ENCODE measurements at regions not wholly inside any gene's neighbourhood (a gene's known extent, or its start where the extent isn't known, plus 50 kb on each side); places are given as distances from the start of the nearest gene placed in this dataset.
A peak's percentile ranks its signal among the peaks of the same experiment; 100 is the strongest.
"Not testable (repeated sequence)": the region's sequence is repeated elsewhere in the genome, so short reads cannot be mapped to it uniquely, and the experiment has no call there.

GRCh38 chr6:82118150-82118562 is 129.4 kb downstream of the IBTK start:
- no peak for DNase-seq (ENCODE audit: low read depth)

- no peak for DNase-seq (ENCODE audit: low read depth)
Observed at GRCh38 chr6:82114748-82115147, 132.8 kb downstream of the IBTK start.

- no peak for DNase-seq (ENCODE audit: low read depth)
Observed at GRCh38 chr6:82113231-82113630, 134.3 kb downstream of the IBTK start.

GRCh38 chr6:82111818-82112217 is 135.7 kb downstream of the IBTK start:
- no peak for DNase-seq (ENCODE audit: low read depth)

DNA sequence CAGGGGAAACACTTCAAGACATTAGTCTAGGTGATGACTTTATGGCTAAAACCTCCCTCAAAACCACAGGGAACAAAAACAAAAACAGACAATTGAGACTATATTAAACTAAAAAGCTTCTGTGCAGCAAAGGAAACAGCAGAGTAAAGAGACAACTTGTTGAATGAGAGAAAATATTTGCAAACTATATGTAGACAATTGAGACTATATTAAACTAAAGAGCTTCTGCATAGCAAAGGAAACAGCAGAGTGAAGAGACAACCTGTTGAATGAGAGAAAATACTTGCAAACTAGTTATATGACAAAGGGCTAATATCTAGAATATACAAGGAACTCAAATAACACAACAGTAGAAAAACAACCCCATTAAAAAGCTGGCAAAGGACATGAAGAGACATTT is 136.4 kb downstream of the IBTK start:
- DNase-seq (ENCODE audit: low read depth): no peak

DNA sequence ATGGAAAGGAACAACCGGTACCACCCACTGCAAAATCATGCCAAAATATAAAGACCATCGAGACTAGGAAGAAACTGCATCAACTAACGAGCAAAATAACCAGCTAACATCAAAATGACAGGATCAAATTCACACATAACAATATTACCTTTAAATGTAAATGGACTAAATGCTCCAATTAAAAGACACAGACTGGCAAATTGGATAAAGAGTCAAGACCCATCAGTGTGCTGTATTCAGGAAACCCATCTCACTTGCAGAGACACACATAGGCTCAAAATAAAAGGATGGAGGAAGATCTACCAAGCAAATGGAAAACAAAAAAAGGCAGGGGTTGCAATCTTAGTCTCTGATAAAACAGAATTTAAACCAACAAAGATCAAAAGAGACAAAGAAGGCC is 144.4 kb downstream of the IBTK start:
- DNase-seq (ENCODE audit: low read depth): not testable (repeated sequence)

DNA sequence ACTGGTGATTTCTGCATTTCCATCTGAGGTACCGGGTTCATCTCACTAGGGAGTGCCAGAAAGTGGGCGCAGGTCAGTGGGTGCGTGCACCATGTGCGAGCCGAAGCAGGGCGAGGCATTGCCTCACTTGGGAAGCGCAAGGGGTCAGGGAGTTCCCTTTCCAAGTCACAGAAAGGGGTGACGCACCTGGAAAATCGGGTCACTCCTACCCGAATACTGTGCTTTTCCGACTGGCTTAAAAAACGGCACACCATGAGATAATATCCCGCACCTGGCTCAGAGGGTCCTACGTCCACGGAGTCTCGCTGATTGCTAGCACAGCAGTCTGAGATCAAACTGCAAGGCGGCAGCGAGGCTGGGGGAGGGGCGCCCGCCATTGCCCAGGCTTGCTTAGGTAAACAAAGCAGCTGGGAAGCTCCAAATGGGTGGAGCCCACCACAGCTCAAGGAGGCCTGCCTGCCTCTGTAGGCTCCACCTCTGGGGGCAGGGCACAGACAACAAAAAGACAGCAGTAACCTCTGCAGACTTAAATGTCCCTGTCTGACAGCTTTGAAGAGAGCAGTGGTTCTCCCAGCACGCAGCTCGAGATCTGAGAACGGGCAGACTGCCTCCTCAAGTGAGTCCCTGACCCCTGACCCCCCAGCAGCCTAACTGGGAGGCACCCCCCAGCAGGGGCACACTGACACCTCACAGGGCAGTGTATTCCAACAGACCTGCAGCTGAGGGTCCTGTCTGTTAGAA is 146.0 kb downstream of the IBTK start:
- DNase-seq (ENCODE audit: low read depth): not testable (repeated sequence)

- DNase-seq (ENCODE audit: low read depth): not testable (repeated sequence)
Observed at GRCh38 chr6:82100763-82101162, 146.8 kb downstream of the IBTK start.

GRCh38 chr6:82097676-82098075 is 149.9 kb downstream of the IBTK start:
- no peak for DNase-seq (ENCODE audit: low read depth)

GRCh38 chr6:82095091-82095490 is 152.5 kb downstream of the IBTK start:
- DNase-seq (ENCODE audit: low read depth): no peak

DNA sequence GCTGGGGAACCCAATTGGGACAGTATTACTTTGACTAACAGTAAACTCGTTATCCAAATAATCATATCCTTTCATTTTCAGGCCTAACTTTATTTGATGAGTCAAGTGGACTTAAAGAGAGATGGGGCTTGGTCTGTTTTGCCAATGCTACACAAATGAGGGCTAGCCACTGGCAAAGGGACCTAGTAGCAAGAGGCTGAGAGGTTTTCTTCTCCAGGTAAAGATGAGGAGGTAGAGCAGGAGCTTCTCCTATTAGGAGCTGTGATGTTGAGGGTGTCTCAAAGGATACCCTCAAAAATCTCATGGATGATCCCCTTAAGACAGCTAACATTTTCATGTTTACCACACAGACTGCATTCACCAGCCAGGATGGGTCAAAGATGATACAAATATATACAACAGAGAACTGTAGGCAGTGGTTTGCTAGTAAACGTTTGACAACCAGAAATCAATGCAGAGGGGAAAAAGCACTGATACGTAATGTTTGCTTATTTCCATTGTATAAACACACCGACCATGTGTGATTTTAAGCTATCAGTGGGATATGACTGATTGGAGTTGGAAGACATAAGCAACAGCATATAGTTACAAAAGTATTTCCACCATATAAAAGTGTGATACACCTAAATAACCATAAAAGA is 153.3 kb downstream of the IBTK start:
- no peak for DNase-seq (ENCODE audit: low read depth)

DNA sequence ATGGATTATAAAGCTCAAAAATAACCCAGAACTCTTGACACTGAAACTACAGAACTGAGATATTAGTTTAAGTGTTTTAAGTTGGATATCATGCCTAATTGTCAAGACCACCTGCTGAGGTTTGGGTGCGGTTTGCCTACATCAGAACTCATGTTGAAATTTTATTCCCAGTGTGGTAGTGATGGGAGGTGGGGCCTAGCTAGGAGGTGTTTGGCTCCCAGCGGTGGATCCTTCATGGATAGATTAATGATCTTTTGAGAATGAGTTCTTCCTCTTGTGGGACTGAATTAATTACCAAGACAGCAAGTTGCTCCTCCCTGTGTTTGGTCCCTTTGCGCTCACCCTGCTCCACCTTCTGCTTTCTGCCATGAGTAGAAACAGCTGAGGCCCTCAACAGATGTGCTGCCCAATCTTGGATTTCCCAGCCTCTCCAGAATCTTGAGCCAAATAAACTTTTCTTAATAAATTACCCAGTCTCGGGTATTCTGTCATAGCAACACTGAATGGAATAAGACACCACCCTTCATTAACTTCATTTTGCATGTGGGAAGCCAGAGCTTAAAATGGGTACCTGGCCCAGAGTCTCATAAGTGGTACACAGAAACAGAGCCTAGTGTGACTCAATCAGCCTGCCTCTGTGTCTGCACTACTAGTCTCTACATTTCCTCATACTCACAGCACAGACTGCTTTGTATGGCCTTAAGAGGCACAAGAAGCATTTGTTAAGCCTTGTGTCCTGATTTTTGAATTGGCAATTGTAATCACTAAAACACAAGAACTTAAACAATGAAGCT is 158.4 kb downstream of the IBTK start:
- no peak for DNase-seq (ENCODE audit: low read depth)

GRCh38 chr6:82086944-82087343 is 160.6 kb downstream of the IBTK start:
- DNase-seq (ENCODE audit: low read depth): no peak

GRCh38 chr6:82085701-82086100 is 161.8 kb downstream of the IBTK start:
- DNase-seq (ENCODE audit: low read depth): no peak

GRCh38 chr6:82084324-82084920 is 163.1 kb downstream of the IBTK start:
- DNase-seq (ENCODE audit: low read depth): no peak

- DNase-seq (ENCODE audit: low read depth): no peak
Observed at GRCh38 chr6:82083646-82084045, 163.9 kb downstream of the IBTK start.

DNA sequence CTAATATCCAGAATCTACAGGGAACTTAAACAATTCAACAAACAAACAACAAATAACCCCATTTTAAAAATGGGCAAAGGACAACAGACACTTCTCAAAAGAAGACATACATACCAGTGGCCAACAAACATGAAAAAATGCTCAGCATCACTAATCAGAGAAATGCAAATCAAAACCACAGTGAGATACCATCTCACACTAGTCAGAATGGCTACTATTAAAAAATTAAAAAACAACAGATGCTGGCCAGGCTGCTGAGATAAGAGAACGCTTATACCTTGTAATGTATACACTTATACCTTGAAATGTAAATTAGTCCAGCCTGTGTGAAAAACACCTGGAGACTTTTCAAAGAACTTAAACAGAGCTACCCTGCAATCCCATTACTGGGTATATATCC is 166.8 kb downstream of the IBTK start:
- DNase-seq (ENCODE audit: low read depth): no peak

- DNase-seq (ENCODE audit: low read depth): no peak
Observed at GRCh38 chr6:82078286-82078908, 169.1 kb downstream of the IBTK start.

DNA sequence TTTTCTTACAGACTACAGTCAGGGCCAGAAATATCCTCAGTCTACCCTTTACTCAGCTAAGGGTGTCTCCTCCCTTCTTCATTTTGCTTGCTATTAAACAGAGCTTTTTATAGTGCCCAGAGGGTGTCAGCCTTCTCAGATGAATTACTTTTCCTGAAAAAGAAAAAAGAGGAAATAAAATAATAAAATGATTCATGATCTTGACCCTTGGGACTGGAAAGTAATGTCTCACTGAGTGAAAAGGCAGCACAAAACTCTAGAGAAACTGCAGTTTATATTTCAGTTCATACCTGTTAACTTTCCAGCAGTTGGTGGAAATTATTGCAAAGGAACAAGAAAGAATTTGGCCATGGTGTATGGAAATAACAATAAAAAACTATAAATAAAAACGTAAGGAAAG is 170.6 kb downstream of the IBTK start:
- no peak for DNase-seq (ENCODE audit: low read depth)

DNA sequence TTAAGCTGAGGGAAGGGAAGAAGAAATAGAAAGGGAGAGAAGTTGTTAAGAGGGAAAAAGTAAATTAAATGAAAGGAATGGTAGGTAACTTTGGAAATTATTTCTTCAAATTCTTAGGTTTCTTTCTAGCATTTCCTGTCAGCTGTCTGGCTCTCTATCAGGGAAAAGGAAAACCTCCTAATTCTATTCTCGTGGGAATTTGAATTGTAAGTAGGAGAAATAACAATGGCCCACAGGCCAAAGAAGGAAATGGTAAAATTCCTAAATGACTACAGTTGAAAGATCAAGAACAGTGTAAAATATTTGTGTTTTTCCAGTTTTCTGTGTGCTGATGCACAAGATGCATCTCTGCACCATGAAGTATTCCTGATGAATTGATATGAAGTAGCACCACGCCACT is 173.0 kb downstream of the IBTK start:
- no peak for DNase-seq (ENCODE audit: low read depth)

GRCh38 chr6:82073484-82073883 is 174.1 kb downstream of the IBTK start:
- DNase-seq (ENCODE audit: low read depth): no peak

DNA sequence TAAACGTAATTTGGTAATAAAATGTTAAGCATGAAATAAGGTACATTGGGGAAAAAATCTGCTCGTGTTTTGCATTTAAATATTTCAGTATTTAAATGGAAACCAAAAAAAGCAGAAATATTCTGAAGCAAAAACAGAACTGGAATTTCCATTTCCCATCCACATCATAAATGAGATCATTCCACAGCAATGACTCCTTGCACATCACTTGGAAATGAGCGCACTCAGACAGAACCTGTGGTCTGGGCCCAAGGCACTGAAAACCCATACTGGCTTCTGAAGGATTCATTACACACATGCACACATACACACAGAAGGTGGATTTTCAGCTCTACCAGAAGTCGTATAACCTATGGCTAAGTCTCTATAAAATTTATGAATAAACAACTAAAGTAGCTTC is 174.8 kb downstream of the IBTK start:
- peak; percentile 1 for DNase-seq (ENCODE audit: low read depth)
